Panc1 (cell line): ENCODE measurements at regions not wholly inside any gene's neighbourhood (a gene's known extent, or its start where the extent isn't known, plus 50 kb on each side); places are given as distances from the start of the nearest gene placed in this dataset.

Source experiments
- ATAC-seq: fragments of 200-7000 bp; cut with Tn5 transposase; 2 replicates; pipeline ENCODE4 v1.9.1; 2020; ENCODE audit warnings: mild to moderate bottlenecking, moderate library complexity
- BruUV-seq: library from RNA; stranded (reverse); fragments of 400-500 nt; replicated peaks from 2 replicates; lab custom pipeline; 2021; lab: Mats Ljungman, UMichigan
- CTCF ChIA-PET: fragments of 300-600 bp; sonication (Branson Sonifier 250); formaldehyde crosslinking; loops from one replicate; lab custom pipeline; 2022; ENCODE audit warnings: antibody characterized with exemption; lab: Charles Lee
- POLR2A ChIA-PET: fragments of 300-600 bp; sonication (Branson Sonifier 250); formaldehyde crosslinking; loops from one replicate; lab custom pipeline; 2022; ENCODE audit warnings: antibody characterized with exemption; lab: Charles Lee
- DNase-seq: peaks from one replicate; pipeline ENCODE4 v3.0.0-alpha.2; 2010; ENCODE audit warnings: low read depth, low spot score
- H3K27ac ChIP-seq: 2 replicates; pipeline ENCODE4 v1.5.1; 2011; ENCODE audit warnings: mild to moderate bottlenecking, low read length, inconsistent platforms
- H3K27me3 ChIP-seq: fragments of 200-500 bp; sonication (Bioruptor generic); 2 replicates; pipeline ENCODE4 v1.6.0; 2014; ENCODE audit warnings: low read length, inconsistent platforms; ENCODE audit not compliant: control insufficient read depth, insufficient read depth
- H3K36me3 ChIP-seq: fragments of 200-500 bp; sonication (Bioruptor generic); 2 replicates; pipeline ENCODE4 v1.5.1; 2014; ENCODE audit warnings: inconsistent platforms, mild to moderate bottlenecking, low read length, moderate library complexity; ENCODE audit not compliant: control insufficient read depth, insufficient read depth
- H3K4me1 ChIP-seq: 2 replicates; pipeline ENCODE4 v1.5.1; 2011; ENCODE audit warnings: inconsistent platforms, mild to moderate bottlenecking, low read length, moderate library complexity; ENCODE audit not compliant: control insufficient read depth, insufficient read depth
- H3K4me3 ChIP-seq, 2 experiments: 2 replicates each; pipeline ENCODE4 v1.5.1; 2011 to 2012; ENCODE audit warnings: low read depth in 2 of 2, low read length in 2 of 2, mild to moderate bottlenecking in 2 of 2, inconsistent platforms in 1 of 2, moderate library complexity in 1 of 2
- H3K9me3 ChIP-seq: fragments of 200-500 bp; sonication (Bioruptor generic); 2 replicates; pipeline ENCODE4 v1.5.1; 2014; ENCODE audit warnings: low read depth, mild to moderate bottlenecking, inconsistent platforms, low read length, moderate library complexity; ENCODE audit not compliant: control insufficient read depth, insufficient read depth
- CTCF ChIP-seq: fragments of 450-650 bp; IDR thresholded peaks from 2 replicates; pipeline ENCODE4 v1.5.1; 2017; ENCODE audit warnings: mild to moderate bottlenecking
- POLR2AphosphoS5 ChIP-seq: IDR thresholded peaks from 2 replicates; pipeline ENCODE4 v1.6.1; 2012; ENCODE audit warnings: mild to moderate bottlenecking, low read depth, low read length, moderate library complexity
- REST ChIP-seq, 2 experiments: IDR thresholded peaks; 2 replicates each; pipeline ENCODE4 v1.6.1; 2011 to 2012; ENCODE audit warnings: low read depth in 2 of 2, control low read depth in 1 of 2, low read length in 1 of 2, mild to moderate bottlenecking in 1 of 2, moderate library complexity in 1 of 2; ENCODE audit not compliant: insufficient read depth in 1 of 2
- SIN3A ChIP-seq: IDR thresholded peaks from 2 replicates; pipeline ENCODE4 v1.6.1; 2012; ENCODE audit warnings: low read depth, mild to moderate bottlenecking, low read length, moderate library complexity, borderline replicate concordance; ENCODE audit not compliant: insufficient read depth
- TCF7L2 ChIP-seq: IDR thresholded peaks from 2 replicates; pipeline ENCODE4 v1.6.1; 2011; ENCODE audit warnings: mild to moderate bottlenecking, low read depth, low read length, inconsistent platforms
- in situ Hi-C: cut with HindIII; loops from 2 replicates; pipeline ENCODE4 v1.10.0; 2016; ENCODE audit warnings: low sequenced_read_pairs, low pct_unique_long_range_greater_than_20kb
- intact Hi-C: fragments of 100-400 bp; cut with micrococcal nuclease; formaldehyde crosslinking; loops from one replicate; pipeline ENCODE4 v1.10.0; 2022; ENCODE audit not compliant: unreplicated experiment

- Histone ChIP-seq H3K9me3 (no peaks in the 10 kb centered on the region), H3K27ac (no peak overlapping the region), H3K4me1 (no peaks in the 10 kb centered on the region), H3K36me3 (no peaks in the 10 kb centered on the region), H3K27me3 (peaks cover 5% of the 10 kb centered on the region; the same call in 1 of the 2 replicates), H3K4me3 (no peak overlapping the region)
- no TSS peak for BruUV-seq
- intact Hi-C loops: loop anchor here (5.0 to 10.0 kb wide), 4 partner anchors 289 to 1069 kb away; no protein-coding TSS in a partner anchor
- ChIA-PET POLR2A (interaction anchor here (0.6 kb wide), 1 partner anchor 87 kb away, joined by 9 read pairs; no protein-coding TSS in a partner anchor), CTCF (no interaction called here)
- in situ Hi-C loops: no loop called here
- no peak for ATAC-seq
- DNase-seq: no peak
- TF ChIP-seq SIN3A: no peak
- no peak for TF ChIP-seq POLR2AphosphoS5
- TF ChIP-seq REST (IDR thresholded peaks at IDR 0.05; ENCODE audit: insufficient read depth in 1 of 2, low read depth in 2 of 2, low read length in 1 of 2): no peak
- TF ChIP-seq TCF7L2: no peak
- no peak for TF ChIP-seq CTCF
Observed at GRCh38 chr11:32173977-32174376, 83.1 kb downstream of the RCN1 start.

- BruUV-seq: no TSS peak
- Histone ChIP-seq H3K4me1 (no peaks in the 10 kb centered on the region), H3K9me3 (no peaks in the 10 kb centered on the region), H3K27ac (no peak overlapping the region), H3K27me3 (peaks cover 5% of the 10 kb centered on the region; the same call in 1 of the 2 replicates), H3K4me3 (no peak overlapping the region), H3K36me3 (no peaks in the 10 kb centered on the region)
- in situ Hi-C loops (no loop called here), intact Hi-C loops (loop anchor here (1.0 to 10.0 kb wide), 5 partner anchors 121 to 1072 kb away; no protein-coding TSS in a partner anchor)
- DNase-seq (peak; percentile 67), ATAC-seq (peak; percentile 73)
- ChIA-PET POLR2A (no interaction called here), CTCF (interaction anchor here (0.6 to 1.3 kb wide), 4 partner anchors 28 to 126 kb away, joined by 4 to 8 read pairs (median 5); no protein-coding TSS in a partner anchor)
- no peak for TF ChIP-seq SIN3A
- peak; percentile 91 for TF ChIP-seq CTCF
Observed at GRCh38 chr11:32176223-32176934, 85.5 kb downstream of the RCN1 start.
